Thymus (tissue), 11 donors: ENCODE measurements at regions not wholly inside any gene's neighbourhood (a gene's known extent, or its start where the extent isn't known, plus 50 kb on each side); places are given as distances from the start of the nearest gene placed in this dataset.

ENCODE experiments used
- DNase-seq, 9 donors: peaks; one replicate each; pipeline ENCODE4 v3.0.0-alpha.2; 2013; ENCODE audit warnings: low spot score in 9 of 9, low read depth in 6 of 9, missing footprints in 1 of 9
- H3K27ac ChIP-seq, 2 donors: one replicate each; pipeline ENCODE4 v1.5.1; 2013; ENCODE audit warnings: control low read depth in 1 of 2, low read depth in 1 of 2, low read length in 1 of 2, mild to moderate bottlenecking in 1 of 2, moderate library complexity in 1 of 2
- H3K27me3 ChIP-seq, 2 donors: one replicate each; pipeline ENCODE4 v1.5.1; 2013; ENCODE audit warnings: low read length in 1 of 2; ENCODE audit not compliant: control insufficient read depth in 2 of 2, insufficient read depth in 1 of 2
- H3K36me3 ChIP-seq, 2 donors: one replicate each; pipeline ENCODE4 v1.5.1; 2013; ENCODE audit warnings: low read length in 1 of 2, mild to moderate bottlenecking in 1 of 2, moderate library complexity in 1 of 2; ENCODE audit not compliant: control insufficient read depth in 2 of 2, insufficient read depth in 2 of 2
- H3K4me1 ChIP-seq, 2 donors: one replicate each; pipeline ENCODE4 v1.5.1; 2013; ENCODE audit warnings: low read length in 2 of 2; ENCODE audit not compliant: control insufficient read depth in 2 of 2, insufficient read depth in 2 of 2
- H3K4me3 ChIP-seq, 2 donors: one replicate each; pipeline ENCODE4 v1.5.1; 2013; ENCODE audit warnings: low read length in 2 of 2, control low read depth in 1 of 2, mild to moderate bottlenecking in 1 of 2
- H3K9me3 ChIP-seq, 2 donors: one replicate each; pipeline ENCODE4 v1.5.1; 2013; ENCODE audit warnings: low read length in 1 of 2, mild to moderate bottlenecking in 1 of 2; ENCODE audit not compliant: control insufficient read depth in 2 of 2, insufficient read depth in 1 of 2
- WGBS: extraction: QIAGEN DNeasy Blood & Tissue Kit; methylation state at CpG from one replicate; pipeline ENCODE4 v1.1.7; 2013; 5-methylcytosine and 5-hydroxymethylcytosine counted together
- donor health status: healthy.

- Histone ChIP-seq H3K4me1 (peaks cover 0 to 6% of the 10 kb centered on the region in 2 donors), H3K27me3 (no peaks in the 10 kb centered on the region), H3K4me3 (no peak overlapping the region), H3K27ac (no peak overlapping the region), H3K9me3 (no peaks in the 10 kb centered on the region), H3K36me3 (no peaks in the 10 kb centered on the region)
- no peak for DNase-seq
- WGBS: 95% methylated on average over 4 of the region's 4 CpGs
Measured at GRCh38 chr3:184440151-184440550, 60.3 kb downstream of the CHRD start.

- Histone ChIP-seq H3K27ac (no peak overlapping the region), H3K27me3 (no peaks in the 10 kb centered on the region), H3K4me3 (no peak overlapping the region), H3K9me3 (no peaks in the 10 kb centered on the region), H3K36me3 (no peaks in the 10 kb centered on the region), H3K4me1 (peaks cover 0 to 6% of the 10 kb centered on the region in 2 donors)
- peak in 2 of 9 donors; percentile 23 to 28 for DNase-seq
- WGBS: 50% methylated on average over 8 of the region's 8 CpGs
Measured at GRCh38 chr3:184441202-184441900, 61.5 kb downstream of the CHRD start.

DNA sequence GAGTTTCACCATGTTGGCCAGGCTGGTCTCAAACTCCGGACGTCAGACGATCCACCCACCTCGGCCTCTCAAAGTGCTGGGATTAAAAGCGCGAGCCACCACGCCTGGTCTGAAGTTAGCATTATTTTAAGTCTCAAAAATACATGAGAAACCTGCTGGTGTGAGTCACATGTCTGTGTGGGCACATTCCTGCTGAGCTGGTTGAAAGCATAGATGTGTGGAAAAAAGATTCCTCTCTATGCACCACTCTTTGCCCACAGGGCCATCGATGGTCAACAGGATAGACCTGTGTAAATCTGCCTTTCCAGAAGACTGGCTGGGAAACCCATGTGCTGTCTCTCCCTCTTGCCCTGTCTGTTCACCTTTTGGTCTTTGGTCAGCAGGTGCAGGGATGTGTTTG lies 63.5 kb downstream of the CHRD start:
- Histone ChIP-seq H3K27ac (no peak overlapping the region), H3K4me3 (no peak overlapping the region), H3K27me3 (no peaks in the 10 kb centered on the region), H3K36me3 (no peaks in the 10 kb centered on the region), H3K4me1 (peaks cover 0 to 6% of the 10 kb centered on the region in 2 donors), H3K9me3 (no peaks in the 10 kb centered on the region)
- 98% methylated on average over 8 of the region's 8 CpGs for WGBS
- DNase-seq: no peak

GRCh38 chr3:184443831-184444230 lies 64.0 kb downstream of the CHRD start:
- no peak overlapping the region for H3K4me3 ChIP-seq
- no peaks in the 10 kb centered on the region for H3K36me3 ChIP-seq
- H3K9me3 ChIP-seq: no peaks in the 10 kb centered on the region
- H3K4me1 ChIP-seq: peaks cover 0 to 6% of the 10 kb centered on the region in 2 donors
- WGBS: 97% methylated on average over 5 of the region's 5 CpGs
- H3K27ac ChIP-seq: no peak overlapping the region
- DNase-seq: no peak
- no peaks in the 10 kb centered on the region for H3K27me3 ChIP-seq

GRCh38 chr3:184448321-184449160 lies 68.7 kb downstream of the CHRD start:
- WGBS: 92% methylated on average over 8 of the region's 8 CpGs
- no peak for DNase-seq
- Histone ChIP-seq H3K27ac (no peak overlapping the region), H3K36me3 (no peaks in the 10 kb centered on the region), H3K4me3 (no peak overlapping the region), H3K27me3 (no peaks in the 10 kb centered on the region), H3K4me1 (no peaks in the 10 kb centered on the region), H3K9me3 (no peaks in the 10 kb centered on the region)

- H3K27ac ChIP-seq: no peak overlapping the region
- 97% methylated on average over 5 of the region's 5 CpGs for WGBS
- H3K9me3 ChIP-seq: no peaks in the 10 kb centered on the region
- DNase-seq: no peak
- no peaks in the 10 kb centered on the region for H3K36me3 ChIP-seq
- no peak overlapping the region for H3K4me3 ChIP-seq
- no peaks in the 10 kb centered on the region for H3K4me1 ChIP-seq
- H3K27me3 ChIP-seq: no peaks in the 10 kb centered on the region
Measured at GRCh38 chr3:184449161-184449515, 69.3 kb downstream of the CHRD start.

DNA sequence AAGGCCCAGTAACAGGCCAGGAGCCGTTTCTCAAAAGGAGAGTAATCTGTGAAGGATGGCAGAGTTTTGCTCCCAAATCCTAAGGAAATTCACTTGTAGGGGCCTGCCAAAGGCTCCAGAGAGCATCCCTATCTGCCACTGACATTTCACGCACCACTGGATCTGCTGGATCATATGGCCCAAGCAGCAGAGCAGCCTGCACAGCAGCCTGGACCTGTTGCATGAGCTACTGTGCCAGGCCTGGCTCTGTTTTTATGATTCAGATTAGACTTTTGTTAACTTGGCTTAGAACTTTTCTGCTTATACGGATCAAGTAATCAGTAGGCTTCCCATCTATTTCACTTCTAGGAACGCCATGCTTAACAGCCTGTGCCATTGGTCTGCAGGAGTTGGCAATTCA lies 70.7 kb downstream of the CHRD start:
- Histone ChIP-seq H3K27me3 (no peaks in the 10 kb centered on the region), H3K27ac (no peak overlapping the region), H3K4me1 (no peaks in the 10 kb centered on the region), H3K4me3 (no peak overlapping the region), H3K36me3 (no peaks in the 10 kb centered on the region), H3K9me3 (no peaks in the 10 kb centered on the region)
- whole genome bisulfite sequencing: 95% methylated on average over 4 of the region's 4 CpGs
- DNase-seq: no peak

DNA sequence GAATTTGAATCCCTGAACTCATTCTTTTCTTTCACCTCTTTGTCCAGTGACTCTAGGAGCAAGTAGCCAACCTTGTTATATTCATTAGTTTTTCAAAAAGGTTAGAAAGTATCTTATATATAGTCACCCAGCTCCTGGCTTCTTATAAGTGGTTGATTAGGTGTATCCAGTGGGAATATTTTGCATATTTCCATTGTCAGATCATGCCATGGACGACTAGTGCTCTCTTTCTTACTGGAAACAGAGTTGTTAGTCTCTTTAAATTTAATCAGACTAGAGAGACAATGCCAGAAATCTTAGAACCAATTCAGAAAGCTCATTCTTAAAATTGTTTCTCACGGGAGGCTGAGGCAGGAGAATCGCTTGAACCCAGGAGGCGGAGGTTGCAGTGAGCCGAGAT lies 73.4 kb downstream of the CHRD start:
- Histone ChIP-seq H3K4me1 (no peaks in the 10 kb centered on the region), H3K4me3 (no peak overlapping the region), H3K36me3 (no peaks in the 10 kb centered on the region), H3K9me3 (peaks cover 0 to 2% of the 10 kb centered on the region in 2 donors), H3K27ac (no peak overlapping the region), H3K27me3 (peaks cover 0 to 2% of the 10 kb centered on the region in 2 donors)
- DNase-seq: no peak
- 76% methylated on average over 5 of the region's 5 CpGs for WGBS

DNA sequence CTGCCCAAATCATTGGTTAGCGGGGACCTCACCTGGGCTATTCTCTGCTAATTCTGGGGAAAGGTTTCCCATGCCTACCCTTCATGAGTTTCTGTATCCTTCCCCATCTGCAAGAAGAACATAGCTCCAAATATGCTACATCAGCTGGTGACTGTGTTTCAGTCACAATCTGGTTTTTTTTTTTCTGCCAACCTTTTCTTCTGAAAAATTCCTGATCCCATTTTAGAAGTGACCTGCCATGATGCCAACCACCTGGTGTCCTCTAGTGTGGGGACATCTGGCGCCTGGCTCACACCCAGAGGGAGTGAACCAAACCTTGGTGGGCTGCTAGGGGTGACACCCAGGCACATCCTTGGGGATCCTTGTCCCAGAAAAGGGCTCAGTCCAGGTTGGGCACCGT lies 76.1 kb downstream of the CHRD start:
- no peak for DNase-seq
- peaks cover 0 to 2% of the 10 kb centered on the region in 2 donors for H3K27me3 ChIP-seq
- no peaks in the 10 kb centered on the region for H3K36me3 ChIP-seq
- peaks cover 0 to 2% of the 10 kb centered on the region in 2 donors for H3K9me3 ChIP-seq
- H3K27ac ChIP-seq: no peak overlapping the region
- no peak overlapping the region for H3K4me3 ChIP-seq
- WGBS: 96% methylated on average over 3 of the region's 3 CpGs
- H3K4me1 ChIP-seq: no peaks in the 10 kb centered on the region
